ENCODE measurements at regions not wholly inside any gene's neighbourhood (a gene's known extent, or its start where the extent isn't known, plus 50 kb on each side); places are given as distances from the start of the nearest gene placed in this dataset.

GRCh38 chr6:119543332-119543731, 193.8 kb upstream of the MAN1A1 start:
- WGBS, 2 donors (ENCODE audit: low coverage in 1 of 2): 85 to 96% methylated on average over 2 of the region's 2 CpGs
- no peaks in the 10 kb centered on the region for H3K36me3 ChIP-seq
- H3K9me3 ChIP-seq: no peaks in the 10 kb centered on the region
- H3K27ac ChIP-seq: no peak overlapping the region
- H3K27me3 ChIP-seq: no peaks in the 10 kb centered on the region
- no peak for ATAC-seq
- no peak overlapping the region for H3K4me3 ChIP-seq
- peaks cover 2 to 35% (median 11%) of the 10 kb centered on the region in 3 donors for H3K4me1 ChIP-seq
- TF ChIP-seq POLR2A (IDR thresholded peaks at IDR 0.05) (no peak), EP300 (IDR thresholded peaks at IDR 0.05) (no peak), POLR2AphosphoS5 (IDR thresholded peaks at IDR 0.05) (no peak)
- TF ChIP-seq, protein P1, sequence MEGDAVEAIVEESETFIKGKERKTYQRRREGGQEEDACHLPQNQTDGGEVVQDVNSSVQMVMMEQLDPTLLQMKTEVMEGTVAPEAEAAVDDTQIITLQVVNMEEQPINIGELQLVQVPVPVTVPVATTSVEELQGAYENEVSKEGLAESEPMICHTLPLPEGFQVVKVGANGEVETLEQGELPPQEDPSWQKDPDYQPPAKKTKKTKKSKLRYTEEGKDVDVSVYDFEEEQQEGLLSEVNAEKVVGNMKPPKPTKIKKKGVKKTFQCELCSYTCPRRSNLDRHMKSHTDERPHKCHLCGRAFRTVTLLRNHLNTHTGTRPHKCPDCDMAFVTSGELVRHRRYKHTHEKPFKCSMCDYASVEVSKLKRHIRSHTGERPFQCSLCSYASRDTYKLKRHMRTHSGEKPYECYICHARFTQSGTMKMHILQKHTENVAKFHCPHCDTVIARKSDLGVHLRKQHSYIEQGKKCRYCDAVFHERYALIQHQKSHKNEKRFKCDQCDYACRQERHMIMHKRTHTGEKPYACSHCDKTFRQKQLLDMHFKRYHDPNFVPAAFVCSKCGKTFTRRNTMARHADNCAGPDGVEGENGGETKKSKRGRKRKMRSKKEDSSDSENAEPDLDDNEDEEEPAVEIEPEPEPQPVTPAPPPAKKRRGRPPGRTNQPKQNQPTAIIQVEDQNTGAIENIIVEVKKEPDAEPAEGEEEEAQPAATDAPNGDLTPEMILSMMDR (IDR thresholded peaks at IDR 0.05): no peak

GRCh38 chr6:119542037-119542436, 192.5 kb upstream of the MAN1A1 start:
- H3K4me1 ChIP-seq: peaks cover 2 to 35% (median 11%) of the 10 kb centered on the region in 3 donors
- 75 to 92% methylated on average over 1 of the region's 1 CpG for WGBS, 2 donors (ENCODE audit: low coverage in 1 of 2)
- H3K4me3 ChIP-seq: no peak overlapping the region
- H3K27me3 ChIP-seq: no peaks in the 10 kb centered on the region
- no peaks in the 10 kb centered on the region for H3K9me3 ChIP-seq
- peak overlapping the region in 3 of 4 donors; percentile 63 to 78 (median 73) for H3K27ac ChIP-seq
- TF ChIP-seq POLR2AphosphoS5 (IDR thresholded peaks at IDR 0.05): no peak
- no peak for TF ChIP-seq EP300 (IDR thresholded peaks at IDR 0.05)
- TF ChIP-seq POLR2A (IDR thresholded peaks at IDR 0.05): no peak
- TF ChIP-seq, protein P1 (IDR thresholded peaks at IDR 0.05): no peak
- H3K36me3 ChIP-seq: no peaks in the 10 kb centered on the region
- no peak for ATAC-seq

DNA sequence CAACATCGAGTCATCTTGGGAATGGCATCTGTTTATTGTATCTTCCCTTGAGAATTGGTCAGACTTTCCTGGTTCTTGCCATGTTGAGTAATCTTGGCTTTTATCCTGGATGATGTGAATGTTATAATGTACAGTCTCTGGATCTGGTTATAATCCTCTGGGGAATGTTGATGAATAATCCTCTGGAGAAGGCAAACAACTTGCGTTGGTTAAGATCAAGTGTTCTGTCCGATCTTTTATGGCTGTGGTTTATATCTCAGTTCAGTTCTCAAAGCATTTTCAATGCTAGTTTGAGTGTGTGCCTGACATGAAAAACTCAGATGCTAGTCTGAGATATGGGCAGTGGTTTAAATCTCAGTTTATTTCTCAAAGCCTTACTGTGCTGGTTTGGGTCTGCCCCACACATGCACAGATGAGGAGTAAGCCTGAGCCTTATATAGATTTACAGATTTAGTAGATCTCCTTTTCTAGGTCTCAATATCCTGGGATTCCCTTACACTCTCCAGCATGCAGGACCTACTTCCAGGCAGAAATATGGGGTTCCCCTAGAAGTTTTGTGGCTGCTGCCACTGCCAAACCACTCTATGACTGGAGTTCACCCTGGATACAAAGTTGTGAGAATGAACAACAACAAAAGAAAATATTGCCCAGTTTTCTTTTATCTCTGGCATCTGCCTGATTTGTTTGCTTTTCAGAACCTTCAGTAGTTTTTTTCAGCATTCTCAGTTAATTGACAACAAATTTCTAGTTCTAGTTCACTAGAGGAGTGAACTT, 191.8 kb upstream of the MAN1A1 start:
- Histone ChIP-seq H3K27ac (peak overlapping the region; percentile 24 to 78 (median 68)), H3K4me3 (no peak overlapping the region), H3K4me1 (peaks cover 2 to 35% (median 11%) of the 10 kb centered on the region in 3 donors), H3K36me3 (no peaks in the 10 kb centered on the region), H3K27me3 (no peaks in the 10 kb centered on the region), H3K9me3 (no peaks in the 10 kb centered on the region)
- TF ChIP-seq POLR2AphosphoS5 (IDR thresholded peaks at IDR 0.05): peak; percentile 99
- TF ChIP-seq, protein P1 (IDR thresholded peaks at IDR 0.05): no peak
- 0 to 8% methylated on average over 2 to 3 of the region's 3 CpGs for WGBS, 2 donors (ENCODE audit: low coverage in 1 of 2)
- ATAC-seq: peak; percentile 93

- Histone ChIP-seq H3K4me1 (peaks cover 2 to 35% (median 11%) of the 10 kb centered on the region in 3 donors), H3K27me3 (no peaks in the 10 kb centered on the region), H3K9me3 (no peaks in the 10 kb centered on the region), H3K27ac (peak overlapping the region in 3 of 4 donors; percentile 63 to 78 (median 73)), H3K4me3 (no peak overlapping the region), H3K36me3 (no peaks in the 10 kb centered on the region)
- 64 to 80% methylated on average over 3 of the region's 6 CpGs for WGBS, 2 donors (ENCODE audit: low coverage in 1 of 2)
- ATAC-seq: no peak
- TF ChIP-seq POLR2AphosphoS5 (IDR thresholded peaks at IDR 0.05) (no peak), POLR2A (IDR thresholded peaks at IDR 0.05) (no peak), EP300 (IDR thresholded peaks at IDR 0.05) (no peak)
- TF ChIP-seq, protein P1 (IDR thresholded peaks at IDR 0.05): no peak
These were observed 190.9 kb upstream of the MAN1A1 start for GRCh38 chr6:119540417-119540816.

Measured in gastroesophageal sphincter (tissue), 4 donors.